AG09309 (cell line): ENCODE measurements at regions not wholly inside any gene's neighbourhood (a gene's known extent, or its start where the extent isn't known, plus 50 kb on each side); places are given as distances from the start of the nearest gene placed in this dataset.

ENCODE experiments used
- DNase-seq: peaks from one replicate; pipeline ENCODE4 v3.0.0-alpha.2; 2010; ENCODE audit warnings: low read depth
- H3K4me3 ChIP-seq: 2 replicates; pipeline ENCODE4 v1.5.1; 2011; ENCODE audit warnings: mild to moderate bottlenecking, low read depth, low read length, moderate library complexity; ENCODE audit not compliant: control insufficient read depth
- CTCF ChIP-seq: IDR thresholded peaks from 2 replicates; pipeline ENCODE4 v1.5.1; 2011; ENCODE audit warnings: mild to moderate bottlenecking, low read depth, low read length, inconsistent platforms; ENCODE audit not compliant: insufficient read depth, control insufficient read depth; ENCODE audit errors: missing control alignments

GRCh38 chr2:201960305-201960704 is 73.3 kb upstream of the FZD7 start:
- TF ChIP-seq CTCF, result no peak
- no peak for DNase-seq
- no peak overlapping the region for H3K4me3 ChIP-seq

GRCh38 chr2:201961401-201961800 is 72.3 kb upstream of the FZD7 start:
- no peak for DNase-seq

GRCh38 chr2:201962774-201963562 is 70.7 kb upstream of the FZD7 start:
- H3K4me3 ChIP-seq, result no peak overlapping the region
- no peak for DNase-seq
- TF ChIP-seq CTCF, result no peak

More at GRCh38 chr2:201961401-201961800, 72.3 kb upstream of the FZD7 start:
- TF ChIP-seq CTCF, result no peak
- H3K4me3 ChIP-seq, result no peak overlapping the region

GRCh38 chr2:201964011-201964410 is 69.6 kb upstream of the FZD7 start:
- no peak for TF ChIP-seq CTCF
- DNase-seq, result no peak
- H3K4me3 ChIP-seq, result no peak overlapping the region

GRCh38 chr2:201964631-201965206 is 68.9 kb upstream of the FZD7 start:
- TF ChIP-seq CTCF, result no peak

DNA sequence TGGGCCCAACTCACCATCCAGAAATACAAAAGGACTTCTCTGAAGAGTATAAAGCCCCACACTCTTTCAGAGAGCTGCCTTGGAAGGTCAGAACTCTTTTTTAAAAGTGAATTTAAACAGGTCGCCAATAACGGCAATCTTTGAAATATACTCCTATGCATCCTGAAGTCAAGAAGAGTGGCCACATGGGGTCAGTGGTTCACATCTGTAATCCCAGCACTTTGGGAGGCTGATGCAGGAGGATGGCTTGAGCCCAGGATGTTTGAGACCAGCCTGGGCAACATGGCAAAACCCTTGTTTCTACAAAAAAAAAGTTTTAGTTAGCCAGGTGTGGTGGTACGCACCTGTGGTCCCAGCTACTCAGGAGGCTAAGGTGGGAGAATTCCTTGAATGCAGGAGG is 68.1 kb upstream of the FZD7 start:
- no peak for TF ChIP-seq CTCF
- no peak overlapping the region for H3K4me3 ChIP-seq
- DNase-seq, result no peak

More at GRCh38 chr2:201964631-201965206, 68.9 kb upstream of the FZD7 start:
- no peak overlapping the region for H3K4me3 ChIP-seq
- DNase-seq, result no peak
